ENCODE measurements at regions not wholly inside any gene's neighbourhood (a gene's known extent, or its start where the extent isn't known, plus 50 kb on each side); places are given as distances from the start of the nearest gene placed in this dataset.

- POLR2A ChIA-PET, result no interaction called here
These were observed 61.6 kb downstream of the SOX9 start for GRCh38 chr17:72182371-72182873.

More at GRCh38 chr17:72182371-72182873, 61.6 kb downstream of the SOX9 start:
- FAIRE-seq (no peak), DNase-seq (ENCODE audit: low read depth, low spot score) (no peak)
- Histone ChIP-seq H3K9ac (replicated peaks; ENCODE audit: extremely low read depth, insufficient read depth, low read length) (no peak overlapping the region), H4K20me1 (replicated peaks; ENCODE audit: control insufficient read depth, extremely low read depth, insufficient read depth, low read length) (no peaks in the 10 kb centered on the region), H3K36me3 (ENCODE audit: control insufficient read depth in 2 of 2, extremely low read depth in 1 of 2, insufficient read depth in 2 of 2, low read length in 2 of 2) (no peaks in the 10 kb centered on the region), H3K9me3 (replicated peaks; ENCODE audit: control insufficient read depth, insufficient read depth, low read length) (no peaks in the 10 kb centered on the region), H3K27ac (ENCODE audit: insufficient read depth, low read depth, low read length) (no peak overlapping the region), H3K4me1 (ENCODE audit: control insufficient read depth, extremely low read depth, insufficient read depth, low read length) (no peaks in the 10 kb centered on the region), H3K27me3 (ENCODE audit: control insufficient read depth in 2 of 2, insufficient read depth in 2 of 2, low read length in 2 of 2) (no peaks in the 10 kb centered on the region), H3K79me2 (ENCODE audit: control insufficient read depth, insufficient read depth, low read length) (no peaks in the 10 kb centered on the region), H3K4me2 (ENCODE audit: insufficient read depth, low read length) (no peak overlapping the region), H2AFZ (ENCODE audit: low read depth, low read length) (no peak overlapping the region), H3K9me1 (replicated peaks; ENCODE audit: control insufficient read depth, extremely low read depth, insufficient read depth, low read length) (no peaks in the 10 kb centered on the region), H3K4me3 (replicated peaks in 1 of 3; ENCODE audit: insufficient read depth in 1 of 3, low read depth in 1 of 3, low read length in 3 of 3) (no peak overlapping the region)
- dilution Hi-C loops (cut with MboI; ENCODE audit: extremely low pct_ligation_motif_present, low sequenced_read_pairs) (no loop called here), intact Hi-C loops (cut with micrococcal nuclease) (no loop called here)
- TF ChIP-seq FOS (IDR thresholded peaks at IDR 0.05; ENCODE audit: borderline replicate concordance, insufficient read depth, low read length) (no peak), MAX (IDR thresholded peaks at IDR 0.05; ENCODE audit: insufficient read depth, insufficient read length) (no peak), EZH2 (IDR thresholded peaks at IDR 0.05; ENCODE audit: borderline replicate concordance, low read depth, low read length, severe bottlenecking) (no peak), JUN (IDR thresholded peaks at IDR 0.05; ENCODE audit: borderline replicate concordance, insufficient read depth, insufficient read length, low read depth) (no peak), POLR2A (IDR thresholded peaks at IDR 0.05; ENCODE audit: low read depth, low read length) (no peak), POLR2AphosphoS5 (IDR thresholded peaks at IDR 0.05; ENCODE audit: insufficient read depth, low read depth, low read length) (no peak), GATA2 (IDR thresholded peaks at IDR 0.05; ENCODE audit: insufficient read depth, insufficient read length, low read depth, low read length) (no peak), CTCF (IDR thresholded peaks at IDR 0.05; ENCODE audit: extremely low read depth in 1 of 2, insufficient read depth in 1 of 2, low read depth in 1 of 2, low read length in 2 of 2) (no peak), MYC (IDR thresholded peaks at IDR 0.05; ENCODE audit: low read depth, low read length) (no peak)
- CTCF ChIA-PET, result no interaction called here
- no TSS peak for BruUV-seq (replicated peaks)
